ENCODE measurements at regions not wholly inside any gene's neighbourhood (a gene's known extent, or its start where the extent isn't known, plus 50 kb on each side); places are given as distances from the start of the nearest gene placed in this dataset.

GRCh38 chr11:45484326-45484883 lies 181.0 kb downstream of the CHST1 start:
- no peak overlapping the region for H3K27ac Mint-ChIP-seq
- POLR2A ChIA-PET, result no interaction called here
- H3K4me1 Mint-ChIP-seq, result no peaks in the 10 kb centered on the region
- no peaks in the 10 kb centered on the region for H3K36me3 Mint-ChIP-seq
- CTCF ChIA-PET, result no interaction called here
- H3K27me3 Mint-ChIP-seq, result peaks cover 10 to 57% of the 10 kb centered on the region in 2 donors
- H3K4me3 ChIP-seq (ENCODE audit: low read length), result no peak overlapping the region
- H3K4me3 Mint-ChIP-seq, result no peak overlapping the region
- no peaks in the 10 kb centered on the region for H3K4me1 ChIP-seq (ENCODE audit: insufficient read depth, low read length)
- DNase-seq, result no peak
- H3K27ac ChIP-seq (ENCODE audit: low read depth, low read length), result no peak overlapping the region
- H3K9me3 Mint-ChIP-seq, result no peaks in the 10 kb centered on the region
- no peaks in the 10 kb centered on the region for H3K27me3 ChIP-seq (ENCODE audit: insufficient read depth, low read length, poor library complexity, severe bottlenecking)
- H3K36me3 ChIP-seq (ENCODE audit: insufficient read depth, low read length), result no peaks in the 10 kb centered on the region
- no peaks in the 10 kb centered on the region for H3K9me3 ChIP-seq (ENCODE audit: low read length)

- Mint-ChIP-seq H3K9me3 (no peaks in the 10 kb centered on the region), H3K36me3 (no peaks in the 10 kb centered on the region), H3K27ac (no peak overlapping the region), H3K27me3 (peaks cover 11 to 58% of the 10 kb centered on the region in 2 donors), H3K4me3 (no peak overlapping the region), H3K4me1 (no peaks in the 10 kb centered on the region)
- DNase-seq, result no peak
- POLR2A ChIA-PET, result no interaction called here
- H3K36me3 ChIP-seq (ENCODE audit: insufficient read depth, low read length), result no peaks in the 10 kb centered on the region
- no peak overlapping the region for H3K4me3 ChIP-seq (ENCODE audit: low read length)
- H3K4me1 ChIP-seq (ENCODE audit: insufficient read depth, low read length), result no peaks in the 10 kb centered on the region
- CTCF ChIA-PET, result no interaction called here
- H3K27me3 ChIP-seq (ENCODE audit: insufficient read depth, low read length, poor library complexity, severe bottlenecking), result no peaks in the 10 kb centered on the region
- no peaks in the 10 kb centered on the region for H3K9me3 ChIP-seq (ENCODE audit: low read length)
- no peak overlapping the region for H3K27ac ChIP-seq (ENCODE audit: low read depth, low read length)
Observed at GRCh38 chr11:45483416-45483815, 182.0 kb downstream of the CHST1 start.

DNA sequence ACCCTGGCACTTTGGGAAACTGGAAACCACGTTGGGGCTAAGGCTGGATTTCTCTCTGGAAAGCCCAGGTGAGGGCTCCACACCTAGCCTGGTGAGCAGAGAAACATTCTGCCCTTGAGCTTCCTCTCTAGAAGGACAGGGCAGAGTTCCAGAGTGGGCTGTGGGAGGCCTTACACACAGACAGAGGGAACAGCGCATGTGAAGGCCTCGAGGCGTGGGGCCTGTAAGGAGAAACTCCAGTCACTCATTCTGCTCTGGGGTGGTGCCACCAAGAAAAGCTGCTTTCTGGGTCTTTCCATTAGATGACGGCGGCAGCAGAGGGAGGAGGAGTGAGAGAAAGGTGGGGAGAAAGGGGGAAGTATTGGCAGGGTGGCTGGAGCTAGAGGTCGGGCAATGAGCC lies 183.1 kb downstream of the CHST1 start:
- ChIA-PET CTCF (no interaction called here), POLR2A (no interaction called here)
- Mint-ChIP-seq H3K4me3 (no peak overlapping the region), H3K27me3 (peaks cover 11 to 59% of the 10 kb centered on the region in 2 donors), H3K4me1 (no peaks in the 10 kb centered on the region), H3K27ac (no peak overlapping the region), H3K9me3 (no peaks in the 10 kb centered on the region), H3K36me3 (no peaks in the 10 kb centered on the region)
- no peaks in the 10 kb centered on the region for H3K27me3 ChIP-seq (ENCODE audit: insufficient read depth, low read length, poor library complexity, severe bottlenecking)
- no peak for DNase-seq
- H3K4me3 ChIP-seq (ENCODE audit: low read length), result no peak overlapping the region
- no peaks in the 10 kb centered on the region for H3K36me3 ChIP-seq (ENCODE audit: insufficient read depth, low read length)
- no peak overlapping the region for H3K27ac ChIP-seq (ENCODE audit: low read depth, low read length)
- H3K9me3 ChIP-seq (ENCODE audit: low read length), result no peaks in the 10 kb centered on the region
- H3K4me1 ChIP-seq (ENCODE audit: insufficient read depth, low read length), result no peaks in the 10 kb centered on the region

DNA sequence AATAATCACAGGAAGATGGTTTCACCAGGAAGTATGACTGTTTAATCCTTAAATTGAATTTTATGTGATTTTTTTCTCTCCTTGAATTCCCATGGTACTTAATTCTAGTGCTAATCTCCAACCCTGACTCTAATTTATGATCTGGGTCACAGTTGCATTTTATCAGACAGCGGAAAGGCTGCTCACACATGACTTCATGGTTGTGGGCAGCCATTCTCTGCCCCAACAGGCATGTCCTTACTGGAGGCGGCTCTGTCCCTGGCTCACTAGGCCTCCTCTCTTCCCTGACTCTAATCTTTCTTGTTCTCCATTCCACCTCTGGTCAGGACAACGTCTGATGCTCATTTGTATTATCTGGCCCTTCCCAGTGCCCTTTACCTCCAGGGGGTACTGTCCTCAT lies 184.4 kb downstream of the CHST1 start:
- no peak for DNase-seq
- Histone ChIP-seq H3K4me3 (ENCODE audit: low read length) (no peak overlapping the region), H3K4me1 (ENCODE audit: insufficient read depth, low read length) (no peaks in the 10 kb centered on the region), H3K36me3 (ENCODE audit: insufficient read depth, low read length) (no peaks in the 10 kb centered on the region), H3K9me3 (ENCODE audit: low read length) (no peaks in the 10 kb centered on the region), H3K27me3 (ENCODE audit: insufficient read depth, low read length, poor library complexity, severe bottlenecking) (no peaks in the 10 kb centered on the region), H3K27ac (ENCODE audit: low read depth, low read length) (no peak overlapping the region)
- Mint-ChIP-seq H3K27me3 (peaks cover 11 to 54% of the 10 kb centered on the region in 2 donors), H3K36me3 (no peaks in the 10 kb centered on the region), H3K27ac (no peak overlapping the region), H3K9me3 (no peaks in the 10 kb centered on the region), H3K4me3 (no peak overlapping the region), H3K4me1 (no peaks in the 10 kb centered on the region)
- ChIA-PET POLR2A (no interaction called here), CTCF (no interaction called here)

DNA sequence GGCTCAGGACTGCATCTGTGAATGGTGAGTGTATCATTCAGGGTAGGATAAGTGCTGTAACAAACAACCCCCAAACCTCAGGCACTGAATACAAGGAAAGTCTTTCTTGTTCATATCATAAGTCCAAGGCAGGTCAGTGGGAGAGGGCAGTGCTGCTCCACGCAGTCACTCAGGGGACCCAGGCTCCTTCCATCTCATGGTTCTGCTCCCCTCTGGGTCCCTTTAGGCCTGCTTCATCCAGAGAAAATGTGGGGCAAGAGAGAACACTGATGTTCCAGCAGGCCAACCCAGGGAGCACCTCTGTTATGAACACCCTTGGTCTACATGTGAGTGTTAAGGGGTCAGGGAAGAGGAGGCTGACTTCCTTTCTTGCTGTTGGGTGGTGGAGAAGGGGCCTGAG lies 187.8 kb downstream of the CHST1 start:
- Mint-ChIP-seq H3K27me3 (peaks cover 18 to 37% of the 10 kb centered on the region in 2 donors), H3K4me3 (no peak overlapping the region), H3K4me1 (no peaks in the 10 kb centered on the region), H3K36me3 (no peaks in the 10 kb centered on the region), H3K9me3 (no peaks in the 10 kb centered on the region), H3K27ac (no peak overlapping the region)
- H3K27ac ChIP-seq (ENCODE audit: low read depth, low read length), result no peak overlapping the region
- no peaks in the 10 kb centered on the region for H3K4me1 ChIP-seq (ENCODE audit: insufficient read depth, low read length)
- POLR2A ChIA-PET, result no interaction called here
- H3K4me3 ChIP-seq (ENCODE audit: low read length), result no peak overlapping the region
- no peak for DNase-seq
- CTCF ChIA-PET, result no interaction called here
- H3K9me3 ChIP-seq (ENCODE audit: low read length), result no peaks in the 10 kb centered on the region
- no peaks in the 10 kb centered on the region for H3K27me3 ChIP-seq (ENCODE audit: insufficient read depth, low read length, poor library complexity, severe bottlenecking)
- H3K36me3 ChIP-seq (ENCODE audit: insufficient read depth, low read length), result no peaks in the 10 kb centered on the region

- Mint-ChIP-seq H3K4me1 (no peaks in the 10 kb centered on the region), H3K27ac (no peak overlapping the region), H3K27me3 (peaks cover 15 to 23% of the 10 kb centered on the region in 2 donors), H3K4me3 (no peak overlapping the region), H3K9me3 (no peaks in the 10 kb centered on the region), H3K36me3 (no peaks in the 10 kb centered on the region)
- H3K9me3 ChIP-seq (ENCODE audit: low read length), result no peaks in the 10 kb centered on the region
- no peaks in the 10 kb centered on the region for H3K36me3 ChIP-seq (ENCODE audit: insufficient read depth, low read length)
- no peak for DNase-seq
- ChIA-PET POLR2A (no interaction called here), CTCF (no interaction called here)
- no peak overlapping the region for H3K4me3 ChIP-seq (ENCODE audit: low read length)
- no peaks in the 10 kb centered on the region for H3K27me3 ChIP-seq (ENCODE audit: insufficient read depth, low read length, poor library complexity, severe bottlenecking)
- H3K27ac ChIP-seq (ENCODE audit: low read depth, low read length), result no peak overlapping the region
- no peaks in the 10 kb centered on the region for H3K4me1 ChIP-seq (ENCODE audit: insufficient read depth, low read length)
Observed at GRCh38 chr11:45476126-45476525, 189.3 kb downstream of the CHST1 start.

GRCh38 chr11:45475173-45475572 lies 189.0 kb upstream of the SYT13 start:
- H3K27ac ChIP-seq (ENCODE audit: low read depth, low read length), result no peak overlapping the region
- H3K27me3 ChIP-seq (ENCODE audit: insufficient read depth, low read length, poor library complexity, severe bottlenecking), result no peaks in the 10 kb centered on the region
- CTCF ChIA-PET, result no interaction called here
- H3K4me3 ChIP-seq (ENCODE audit: low read length), result no peak overlapping the region
- DNase-seq, result no peak
- Mint-ChIP-seq H3K36me3 (no peaks in the 10 kb centered on the region), H3K4me1 (no peaks in the 10 kb centered on the region), H3K9me3 (no peaks in the 10 kb centered on the region), H3K4me3 (no peak overlapping the region), H3K27me3 (peaks cover 17% of the 10 kb centered on the region in 2 donors), H3K27ac (no peak overlapping the region)
- no peaks in the 10 kb centered on the region for H3K36me3 ChIP-seq (ENCODE audit: insufficient read depth, low read length)
- H3K4me1 ChIP-seq (ENCODE audit: insufficient read depth, low read length), result no peaks in the 10 kb centered on the region
- no peaks in the 10 kb centered on the region for H3K9me3 ChIP-seq (ENCODE audit: low read length)
- POLR2A ChIA-PET, result no interaction called here

DNA sequence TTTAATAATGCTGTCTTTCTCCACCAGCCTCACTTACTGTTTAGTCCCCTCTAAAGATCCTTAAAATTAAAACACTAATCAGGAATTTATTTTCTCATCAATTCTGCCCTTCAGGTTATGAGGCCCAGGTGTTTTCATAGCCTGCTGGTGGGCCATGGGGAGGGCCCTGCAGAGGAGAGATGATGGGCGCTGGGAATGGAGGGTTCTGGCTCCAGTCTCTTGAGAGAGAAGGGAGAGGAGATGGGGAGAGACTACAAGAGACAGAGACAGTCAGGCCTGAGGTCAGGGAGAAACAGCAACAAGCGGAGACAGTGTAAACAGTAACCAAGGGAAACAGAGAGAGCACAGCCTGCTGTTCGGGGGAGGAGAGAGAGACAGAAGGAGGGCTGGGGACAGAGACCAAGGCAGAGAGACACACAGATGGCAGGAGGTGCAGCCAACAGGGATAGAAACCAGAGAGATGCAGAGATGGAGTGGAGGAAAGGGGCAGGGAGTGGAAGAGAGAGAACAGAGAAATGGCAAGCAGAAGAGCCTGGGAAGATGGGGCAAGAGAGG lies 187.3 kb upstream of the SYT13 start:
- H3K27ac ChIP-seq (ENCODE audit: low read depth, low read length), result no peak overlapping the region
- Mint-ChIP-seq H3K36me3 (no peaks in the 10 kb centered on the region), H3K9me3 (no peaks in the 10 kb centered on the region), H3K27me3 (peaks cover 3 to 10% of the 10 kb centered on the region in 2 donors), H3K27ac (peak overlapping the region in 1 of 8 donors; percentile 14), H3K4me3 (no peak overlapping the region), H3K4me1 (no peaks in the 10 kb centered on the region)
- CTCF ChIA-PET, result no interaction called here
- no peaks in the 10 kb centered on the region for H3K9me3 ChIP-seq (ENCODE audit: low read length)
- DNase-seq, result no peak
- H3K27me3 ChIP-seq (ENCODE audit: insufficient read depth, low read length, poor library complexity, severe bottlenecking), result no peaks in the 10 kb centered on the region
- H3K36me3 ChIP-seq (ENCODE audit: insufficient read depth, low read length), result no peaks in the 10 kb centered on the region
- no peaks in the 10 kb centered on the region for H3K4me1 ChIP-seq (ENCODE audit: insufficient read depth, low read length)
- POLR2A ChIA-PET, result no interaction called here
- H3K4me3 ChIP-seq (ENCODE audit: low read length), result no peak overlapping the region

Measured in CD8-positive, alpha-beta memory T cell (primary cell).